Endothelial cell of umbilical vein (primary cell): ENCODE measurements at regions not wholly inside any gene's neighbourhood (a gene's known extent, or its start where the extent isn't known, plus 50 kb on each side); places are given as distances from the start of the nearest gene placed in this dataset.
A peak's percentile ranks its signal among the peaks of the same experiment; 100 is the strongest.

Source experiments
- BruUV-seq: library from RNA; stranded (reverse); fragments of 400-500 nt; replicated peaks from 2 replicates; lab custom pipeline; 2021; lab: Mats Ljungman, UMichigan
- CTCF ChIA-PET: fragments of 300-600, 350-600 bp; sonication (Branson Sonifier 250); formaldehyde crosslinking; loops from one replicate; lab custom pipeline; 2021; ENCODE audit warnings: antibody characterized with exemption, inconsistent platforms; lab: Charles Lee
- POLR2A ChIA-PET: fragments of 300-600, 350-600 bp; sonication (Branson Sonifier 250); formaldehyde crosslinking; loops from one replicate; lab custom pipeline; 2021; ENCODE audit warnings: antibody characterized with exemption, inconsistent platforms; lab: Charles Lee
- DNase-seq: peaks from one replicate; pipeline ENCODE4 v3.0.0-alpha.2; 2011; ENCODE audit warnings: low read depth, low spot score
- FAIRE-seq: peaks from 2 replicates; lab custom pipeline; 2011; peaks lifted over from hg19 to GRCh38; lab: Jason Lieb, UNC
- H2AFZ ChIP-seq: 2 replicates; pipeline ENCODE4 v1.6.0; 2012; ENCODE audit warnings: low read depth, low read length, control low read depth, inconsistent platforms
- H3K27ac ChIP-seq: 2 replicates; pipeline ENCODE4 v1.5.1; 2011; ENCODE audit warnings: low read depth, mild to moderate bottlenecking, control low read depth, low read length, moderate library complexity; ENCODE audit not compliant: insufficient read depth
- H3K27me3 ChIP-seq, 2 experiments: 2 replicates each; pipeline versions ENCODE4 v1.6.0 to v1.6.1; 2011; ENCODE audit warnings: low read length in 2 of 2, mixed read lengths in 1 of 2; ENCODE audit not compliant: control insufficient read depth in 2 of 2, insufficient read depth in 2 of 2
- H3K36me3 ChIP-seq, 2 experiments: 2 replicates in 1 of 2; 3 replicates in 1 of 2; pipeline ENCODE4 v1.5.1; 2011; ENCODE audit warnings: low read length in 2 of 2, mild to moderate bottlenecking in 1 of 2, moderate library complexity in 1 of 2; ENCODE audit not compliant: control insufficient read depth in 2 of 2, insufficient read depth in 2 of 2; ENCODE audit errors: extremely low read depth in 1 of 2
- H3K4me1 ChIP-seq: 3 replicates; pipeline ENCODE4 v1.5.1; 2011; ENCODE audit warnings: mild to moderate bottlenecking, low read length; ENCODE audit not compliant: control insufficient read depth, insufficient read depth; ENCODE audit errors: extremely low read depth
- H3K4me2 ChIP-seq: 2 replicates; pipeline ENCODE4 v1.6.1; 2011; ENCODE audit warnings: low read length, control low read depth, mixed read lengths; ENCODE audit not compliant: insufficient read depth
- H3K4me3 ChIP-seq, 3 experiments: fragments of 200-600 bp in 1 of 3; sonication (generic), shearing (Covaris generic) in 1 of 3; replicated peaks in 1 of 3; 2 replicates each; pipeline ENCODE4 v1.5.1; 2011 to 2016; ENCODE audit warnings: control low read depth in 3 of 3, low read length in 3 of 3, mild to moderate bottlenecking in 2 of 3, inconsistent platforms in 1 of 3, low read depth in 1 of 3, moderate library complexity in 1 of 3; ENCODE audit not compliant: insufficient read depth in 1 of 3
- H3K79me2 ChIP-seq: 2 replicates; pipeline ENCODE4 v1.6.0; 2012; ENCODE audit warnings: low read length, inconsistent platforms; ENCODE audit not compliant: control insufficient read depth, insufficient read depth
- H3K9ac ChIP-seq: replicated peaks from 2 replicates; pipeline ENCODE3; 2011; ENCODE audit warnings: low read length, control low read depth; ENCODE audit not compliant: insufficient read depth; ENCODE audit errors: extremely low read depth
- H3K9me1 ChIP-seq: replicated peaks from 3 replicates; pipeline ENCODE4 v1.6.0; 2011; ENCODE audit warnings: mild to moderate bottlenecking, low read length; ENCODE audit not compliant: control insufficient read depth, insufficient read depth; ENCODE audit errors: extremely low read depth
- H3K9me3 ChIP-seq: replicated peaks from 2 replicates; pipeline ENCODE4 v1.5.1; 2012; ENCODE audit warnings: low read length, inconsistent platforms; ENCODE audit not compliant: control insufficient read depth, insufficient read depth
- H4K20me1 ChIP-seq: replicated peaks from 2 replicates; pipeline ENCODE3; 2011; ENCODE audit warnings: mild to moderate bottlenecking, low read length; ENCODE audit not compliant: control insufficient read depth, insufficient read depth; ENCODE audit errors: extremely low read depth
- CTCF ChIP-seq, 2 donors: IDR thresholded peaks; 1 replicate in 1 of 2; 2 replicates in 1 of 2; pipeline ENCODE4 v1.5.1; 2011; ENCODE audit warnings: low read length in 2 of 2, mild to moderate bottlenecking in 2 of 2, moderate library complexity in 2 of 2, control low read depth in 1 of 2, inconsistent platforms in 1 of 2, low read depth in 1 of 2; ENCODE audit not compliant: insufficient read depth in 1 of 2; ENCODE audit errors: extremely low read depth in 1 of 2
- EZH2 ChIP-seq: IDR thresholded peaks from 2 replicates; pipeline ENCODE4 v1.6.1; 2012; ENCODE audit warnings: borderline replicate concordance, low read depth, mild to moderate bottlenecking, moderate library complexity, low read length, inconsistent platforms; ENCODE audit not compliant: severe bottlenecking
- FOS ChIP-seq: IDR thresholded peaks from 2 replicates; pipeline ENCODE4 v1.6.1; 2011; ENCODE audit warnings: mild to moderate bottlenecking, low read length, moderate library complexity, borderline replicate concordance; ENCODE audit not compliant: insufficient read depth
- JUN ChIP-seq: IDR thresholded peaks from 2 replicates; pipeline ENCODE4 v1.6.1; 2011; ENCODE audit warnings: borderline replicate concordance, low read depth; ENCODE audit not compliant: insufficient read length, insufficient read depth
- MAX ChIP-seq: IDR thresholded peaks from 2 replicates; pipeline ENCODE4 v1.6.1; 2011; ENCODE audit not compliant: insufficient read depth, insufficient read length
- MYC ChIP-seq: IDR thresholded peaks from one replicate; pipeline ENCODE4 v1.6.1; 2011; ENCODE audit warnings: mild to moderate bottlenecking, low read depth, low read length
- POLR2A ChIP-seq: IDR thresholded peaks from 2 replicates; pipeline ENCODE4 v1.6.1; 2012; ENCODE audit warnings: low read depth, mild to moderate bottlenecking, control low read depth, low read length
- POLR2AphosphoS5 ChIP-seq: IDR thresholded peaks from 2 replicates; pipeline ENCODE4 v1.6.1; 2012; ENCODE audit warnings: low read depth, mild to moderate bottlenecking, control low read depth, low read length, moderate library complexity; ENCODE audit not compliant: insufficient read depth
- dilution Hi-C: fragments of 300-500 bp; cut with MboI; formaldehyde crosslinking; loops from one replicate; pipeline ENCODE4 v1.15.0; 2019; ENCODE audit warnings: low sequenced_read_pairs; ENCODE audit not compliant: extremely low pct_ligation_motif_present
- intact Hi-C: fragments of 100-400 bp; cut with micrococcal nuclease; formaldehyde crosslinking; loops from one replicate; pipeline ENCODE4 v1.10.0; 2022

GRCh38 chr17:30599428-30600059, 122.3 kb downstream of the GOSR1 start:
- no peak for FAIRE-seq
- Histone ChIP-seq H2AFZ (peak overlapping the region; percentile 71), H3K4me3 (peak overlapping the region; percentile 40 to 99 (median 71)), H3K27ac (no peak overlapping the region), H3K9me3 (no peaks in the 10 kb centered on the region), H3K4me1 (peaks cover 7% of the 10 kb centered on the region), H3K9ac (peak overlapping the region; percentile 64), H3K4me2 (peak overlapping the region; percentile 60), H3K9me1 (no peaks in the 10 kb centered on the region), H4K20me1 (no peaks in the 10 kb centered on the region), H3K79me2 (peaks cover 18% of the 10 kb centered on the region), H3K36me3 (no peaks in the 10 kb centered on the region), H3K27me3 (no peaks in the 10 kb centered on the region)
- POLR2A ChIA-PET = no interaction called here
- no peak for TF ChIP-seq JUN
- TF ChIP-seq FOS = no peak
- no peak for TF ChIP-seq POLR2A
- no peak for TF ChIP-seq MYC
- TF ChIP-seq EZH2 = no peak
- no peak for TF ChIP-seq MAX
- no peak for TF ChIP-seq CTCF (IDR thresholded peaks at IDR 0.05; ENCODE audit: extremely low read depth in 1 of 2, insufficient read depth in 1 of 2, low read depth in 1 of 2, low read length in 2 of 2)
- no peak for TF ChIP-seq POLR2AphosphoS5
- intact Hi-C loops (loop anchor here (2.0 to 5.0 kb wide), 2 partner anchors 118 to 123 kb away; partner anchors contain the start of gene GOSR1), dilution Hi-C loops (no loop called here)
- no peak for DNase-seq
- no TSS peak for BruUV-seq
- CTCF ChIA-PET = interaction anchor here (1.1 to 1.8 kb wide), 4 partner anchors 87 to 122 kb away, joined by 3 to 11 read pairs (median 4); partner anchors contain the start of gene GOSR1
